ENCODE measurements at regions not wholly inside any gene's neighbourhood (a gene's known extent, or its start where the extent isn't known, plus 50 kb on each side); places are given as distances from the start of the nearest gene placed in this dataset.

DNA sequence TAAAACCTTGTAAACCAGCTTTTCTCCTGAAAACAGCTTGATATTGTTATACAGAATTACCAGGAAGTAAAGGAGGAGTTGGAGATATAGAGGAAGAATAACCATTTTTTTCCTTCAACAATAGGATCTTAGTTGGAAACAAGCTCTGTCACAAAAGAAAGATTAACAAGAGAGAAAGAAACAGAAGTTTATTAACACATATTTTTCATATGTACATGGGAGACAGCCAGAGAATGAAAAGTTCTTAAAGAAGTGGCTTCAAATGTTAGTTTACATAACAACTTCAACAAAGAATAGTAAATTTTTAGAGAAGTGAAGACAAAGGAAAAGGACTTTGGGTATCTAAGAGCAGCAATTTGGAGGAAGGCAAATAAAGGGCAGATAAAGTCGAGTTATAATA lies 94.9 kb upstream of the ANKRD50 start:
- no peak for FAIRE-seq
- SMC1A ChIA-PET (ENCODE audit: uncharacterized antibody, unreplicated experiment) = no interaction called here

DNA sequence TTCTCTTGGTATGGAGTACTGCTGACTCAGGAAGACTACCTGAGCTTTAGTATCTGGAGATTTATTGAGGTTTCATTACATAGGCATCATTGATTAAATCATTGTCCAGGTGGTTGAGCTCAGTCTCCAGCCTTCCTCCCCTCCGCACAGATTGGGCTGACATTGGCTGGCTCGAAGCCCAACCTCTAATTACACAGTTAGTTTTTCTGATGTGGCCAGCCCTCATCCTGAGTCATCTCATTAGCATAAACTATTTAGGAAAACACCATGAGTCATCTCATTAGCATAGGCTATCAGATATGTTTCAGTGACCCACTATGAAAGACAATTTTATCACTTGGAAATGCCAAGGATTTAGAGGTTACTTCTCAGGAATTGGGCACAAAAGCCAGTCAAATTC lies 93.9 kb upstream of the ANKRD50 start:
- H4K20me1 ChIP-seq (ENCODE audit: control insufficient read depth, insufficient read depth) = no peaks in the 10 kb centered on the region
- ChIA-PET SMC1A (ENCODE audit: uncharacterized antibody, unreplicated experiment) (no interaction called here), RAD21 (ENCODE audit: unreplicated experiment) (no interaction called here), POLR2A (no interaction called here), CTCF (no interaction called here)
- H3K27me3 ChIP-seq (replicated peaks in 1 of 2; ENCODE audit: control insufficient read depth in 2 of 2, insufficient read depth in 2 of 2, low read length in 1 of 2) = no peaks in the 10 kb centered on the region
- no peak overlapping the region for H2AFZ ChIP-seq (ENCODE audit: control insufficient read depth, low read depth, low read length)
- no peak overlapping the region for H3K9ac ChIP-seq (ENCODE audit: control insufficient read depth, insufficient read depth, low read length)
- no peak overlapping the region for H3K4me3 ChIP-seq
- in situ Hi-C loops (cut with MboI) (no loop called here), intact Hi-C loops (cut with micrococcal nuclease; ENCODE audit: unreplicated experiment) (no loop called here)
- BruUV-seq (replicated peaks) = no TSS peak
- WGBS (ENCODE audit: insufficient coverage, insufficient replicate concordance, low lambda C conversion rate, missing lambda C conversion rate) = 40% methylated on average over 2 of the region's 2 CpGs
- DNase-seq (ENCODE audit: low read depth, low spot score) (no peak), FAIRE-seq (no peak), ATAC-seq (peak; percentile 53)
- H3K79me2 ChIP-seq (ENCODE audit: control insufficient read depth, insufficient read depth, low read length) = no peaks in the 10 kb centered on the region
- H3K27ac ChIP-seq (ENCODE audit: control insufficient read depth, insufficient read depth) = no peak overlapping the region
- H3K36me3 ChIP-seq (ENCODE audit: control insufficient read depth in 2 of 2, insufficient read depth in 2 of 2, low read length in 1 of 2) = no peaks in the 10 kb centered on the region
- H3K9me3 ChIP-seq (replicated peaks; ENCODE audit: control insufficient read depth, insufficient read depth, low read length) = no peaks in the 10 kb centered on the region
- H3K4me1 ChIP-seq (ENCODE audit: control insufficient read depth, insufficient read depth, low read length) = no peaks in the 10 kb centered on the region
- no peak overlapping the region for H3K4me2 ChIP-seq (ENCODE audit: control insufficient read depth, insufficient read depth)
- TF ChIP-seq EP300 (IDR thresholded peaks at IDR 0.05; ENCODE audit: borderline replicate concordance in 1 of 2, control insufficient read depth in 1 of 2, low read depth in 2 of 2, low read length in 2 of 2) (no peak), NFYB (IDR thresholded peaks at IDR 0.05; ENCODE audit: insufficient read depth, low read depth, low read length) (no peak), RFX5 (IDR thresholded peaks at IDR 0.05; ENCODE audit: low read depth, low read length) (no peak), RAD51 (IDR thresholded peaks at IDR 0.05) (no peak), ESRRA (IDR thresholded peaks at IDR 0.05; ENCODE audit: low read length) (no peak), EED (IDR thresholded peaks at IDR 0.05; ENCODE audit: low read depth) (no peak), ASH2L (IDR thresholded peaks at IDR 0.05; ENCODE audit: borderline replicate concordance, low read depth) (no peak), PKNOX1 (IDR thresholded peaks at IDR 0.05) (no peak)
- TF ChIP-seq, protein P1, sequence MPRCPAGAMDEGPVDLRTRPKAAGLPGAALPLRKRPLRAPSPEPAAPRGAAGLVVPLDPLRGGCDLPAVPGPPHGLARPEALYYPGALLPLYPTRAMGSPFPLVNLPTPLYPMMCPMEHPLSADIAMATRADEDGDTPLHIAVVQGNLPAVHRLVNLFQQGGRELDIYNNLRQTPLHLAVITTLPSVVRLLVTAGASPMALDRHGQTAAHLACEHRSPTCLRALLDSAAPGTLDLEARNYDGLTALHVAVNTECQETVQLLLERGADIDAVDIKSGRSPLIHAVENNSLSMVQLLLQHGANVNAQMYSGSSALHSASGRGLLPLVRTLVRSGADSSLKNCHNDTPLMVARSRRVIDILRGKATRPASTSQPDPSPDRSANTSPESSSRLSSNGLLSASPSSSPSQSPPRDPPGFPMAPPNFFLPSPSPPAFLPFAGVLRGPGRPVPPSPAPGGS (IDR thresholded peaks at IDR 0.05; ENCODE audit: borderline replicate concordance, insufficient read depth, low read depth, low read length, poor library complexity, severe bottlenecking) = no peak

More for the DNA sequence above, 94.9 kb upstream of the ANKRD50 start:
- no peaks in the 10 kb centered on the region for H3K79me2 ChIP-seq (ENCODE audit: control insufficient read depth, insufficient read depth, low read length)
- no peak overlapping the region for H3K4me3 ChIP-seq
- H3K27me3 ChIP-seq (replicated peaks in 1 of 2; ENCODE audit: control insufficient read depth in 2 of 2, insufficient read depth in 2 of 2, low read length in 1 of 2) = no peaks in the 10 kb centered on the region
- WGBS (ENCODE audit: insufficient coverage, insufficient replicate concordance, low lambda C conversion rate, missing lambda C conversion rate) = 0% methylated on average over 1 of the region's 1 CpG
- H3K9me3 ChIP-seq (replicated peaks; ENCODE audit: control insufficient read depth, insufficient read depth, low read length) = no peaks in the 10 kb centered on the region; the same call in 2 of the 3 replicates
- POLR2A ChIA-PET = no interaction called here
- intact Hi-C loops (cut with micrococcal nuclease; ENCODE audit: unreplicated experiment) (no loop called here), in situ Hi-C loops (cut with MboI) (no loop called here)
- no peak overlapping the region for H2AFZ ChIP-seq (ENCODE audit: control insufficient read depth, low read depth, low read length)
- BruUV-seq (replicated peaks) = no TSS peak
- no peak overlapping the region for H3K27ac ChIP-seq (ENCODE audit: control insufficient read depth, insufficient read depth)
- H3K4me2 ChIP-seq (ENCODE audit: control insufficient read depth, insufficient read depth) = no peak overlapping the region
- DNase-seq (ENCODE audit: low read depth, low spot score) (no peak), ATAC-seq (no peak)
- TF ChIP-seq, protein P2, sequence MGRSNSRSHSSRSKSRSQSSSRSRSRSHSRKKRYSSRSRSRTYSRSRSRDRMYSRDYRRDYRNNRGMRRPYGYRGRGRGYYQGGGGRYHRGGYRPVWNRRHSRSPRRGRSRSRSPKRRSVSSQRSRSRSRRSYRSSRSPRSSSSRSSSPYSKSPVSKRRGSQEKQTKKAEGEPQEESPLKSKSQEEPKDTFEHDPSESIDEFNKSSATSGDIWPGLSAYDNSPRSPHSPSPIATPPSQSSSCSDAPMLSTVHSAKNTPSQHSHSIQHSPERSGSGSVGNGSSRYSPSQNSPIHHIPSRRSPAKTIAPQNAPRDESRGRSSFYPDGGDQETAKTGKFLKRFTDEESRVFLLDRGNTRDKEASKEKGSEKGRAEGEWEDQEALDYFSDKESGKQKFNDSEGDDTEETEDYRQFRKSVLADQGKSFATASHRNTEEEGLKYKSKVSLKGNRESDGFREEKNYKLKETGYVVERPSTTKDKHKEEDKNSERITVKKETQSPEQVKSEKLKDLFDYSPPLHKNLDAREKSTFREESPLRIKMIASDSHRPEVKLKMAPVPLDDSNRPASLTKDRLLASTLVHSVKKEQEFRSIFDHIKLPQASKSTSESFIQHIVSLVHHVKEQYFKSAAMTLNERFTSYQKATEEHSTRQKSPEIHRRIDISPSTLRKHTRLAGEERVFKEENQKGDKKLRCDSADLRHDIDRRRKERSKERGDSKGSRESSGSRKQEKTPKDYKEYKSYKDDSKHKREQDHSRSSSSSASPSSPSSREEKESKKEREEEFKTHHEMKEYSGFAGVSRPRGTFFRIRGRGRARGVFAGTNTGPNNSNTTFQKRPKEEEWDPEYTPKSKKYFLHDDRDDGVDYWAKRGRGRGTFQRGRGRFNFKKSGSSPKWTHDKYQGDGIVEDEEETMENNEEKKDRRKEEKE (IDR thresholded peaks at IDR 0.05) = no peak
- TF ChIP-seq LARP7 (IDR thresholded peaks at IDR 0.05) (no peak), NFYA (IDR thresholded peaks at IDR 0.05; ENCODE audit: borderline replicate concordance, low read depth, low read length) (no peak), NRF1 (conservative IDR thresholded peaks at IDR 0.05; ENCODE audit: low read depth, low read length) (no peak), POU2F2 (IDR thresholded peaks at IDR 0.05; ENCODE audit: borderline replicate concordance, low read depth, low read length) (no peak), CHD1 (IDR thresholded peaks at IDR 0.05; ENCODE audit: low read depth, low read length) (no peak)
- H3K36me3 ChIP-seq (ENCODE audit: control insufficient read depth in 2 of 2, insufficient read depth in 2 of 2, low read length in 1 of 2) = no peaks in the 10 kb centered on the region
- RAD21 ChIA-PET (ENCODE audit: unreplicated experiment) = no interaction called here
- no peak overlapping the region for H3K9ac ChIP-seq (ENCODE audit: control insufficient read depth, insufficient read depth, low read length)
- no peaks in the 10 kb centered on the region for H4K20me1 ChIP-seq (ENCODE audit: control insufficient read depth, insufficient read depth)
- CTCF ChIA-PET = no interaction called here
- no peaks in the 10 kb centered on the region for H3K4me1 ChIP-seq (ENCODE audit: control insufficient read depth, insufficient read depth, low read length)

Measured in GM12878 (cell line).